Forelimb muscle (tissue), 1 donor: ENCODE measurements at regions not wholly inside any gene's neighbourhood (a gene's known extent, or its start where the extent isn't known, plus 50 kb on each side); places are given as distances from the start of the nearest gene placed in this dataset.

Experiments
- DNase-seq: peaks from one replicate; pipeline ENCODE4 v3.0.0-alpha.2; 2013; ENCODE audit warnings: low read depth

DNA sequence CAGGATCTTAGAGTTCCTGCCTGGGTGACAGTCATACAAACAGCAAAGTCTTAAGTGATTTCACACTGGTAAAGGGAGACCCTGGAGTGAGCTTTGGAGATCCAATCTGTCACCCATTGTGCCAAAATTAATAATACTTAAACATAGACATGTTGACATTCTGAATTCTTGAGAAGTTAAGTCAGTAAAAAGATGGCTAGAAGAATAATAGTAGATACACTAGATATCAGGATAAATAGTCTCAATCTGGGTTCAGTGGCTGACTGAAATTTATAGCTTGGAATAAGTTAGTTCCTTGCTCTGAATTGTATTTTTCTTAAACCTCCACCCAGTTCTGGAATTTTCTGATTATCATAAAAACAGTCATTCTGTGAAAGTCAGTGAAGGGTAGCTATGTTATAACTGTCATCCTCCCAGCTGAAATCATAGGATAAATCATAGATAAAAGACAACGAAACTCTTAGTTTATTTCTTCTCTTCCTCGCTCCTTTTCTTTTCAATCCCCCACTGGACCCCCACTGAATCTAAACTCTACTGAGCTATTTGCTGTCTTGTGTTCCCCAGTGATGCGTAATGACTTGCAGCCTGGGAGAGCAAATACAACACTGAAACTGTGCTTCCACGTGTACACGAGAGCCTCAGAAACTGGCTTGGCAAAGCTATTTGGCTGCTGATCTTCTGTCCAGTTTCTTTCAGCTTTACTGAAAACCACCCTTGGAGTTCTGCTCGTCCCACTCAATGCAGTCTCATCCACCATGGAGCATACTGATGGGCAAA is 175.4 kb upstream of the TP63 start:
- DNase-seq: no peak

DNA sequence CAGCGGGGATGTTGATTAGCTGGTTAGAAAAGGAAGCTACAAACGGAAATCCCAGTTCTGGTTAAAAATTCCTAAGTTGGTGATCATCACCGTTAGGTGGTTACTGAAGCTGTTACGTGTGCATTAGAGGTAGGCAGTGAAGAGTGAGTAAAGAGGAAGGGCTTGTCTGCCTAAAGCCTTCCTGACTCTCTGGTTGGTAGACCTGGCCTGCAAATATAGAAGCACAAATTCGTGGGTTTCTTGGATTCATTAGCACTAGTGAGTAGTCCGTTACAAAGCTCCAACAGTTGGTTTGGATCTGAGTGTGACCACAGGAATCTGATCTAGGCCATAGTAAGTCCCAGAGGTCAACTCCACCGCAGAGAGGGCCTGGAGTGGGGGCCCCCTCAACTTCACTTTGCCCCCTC is 174.0 kb upstream of the TP63 start:
- no peak for DNase-seq

DNA sequence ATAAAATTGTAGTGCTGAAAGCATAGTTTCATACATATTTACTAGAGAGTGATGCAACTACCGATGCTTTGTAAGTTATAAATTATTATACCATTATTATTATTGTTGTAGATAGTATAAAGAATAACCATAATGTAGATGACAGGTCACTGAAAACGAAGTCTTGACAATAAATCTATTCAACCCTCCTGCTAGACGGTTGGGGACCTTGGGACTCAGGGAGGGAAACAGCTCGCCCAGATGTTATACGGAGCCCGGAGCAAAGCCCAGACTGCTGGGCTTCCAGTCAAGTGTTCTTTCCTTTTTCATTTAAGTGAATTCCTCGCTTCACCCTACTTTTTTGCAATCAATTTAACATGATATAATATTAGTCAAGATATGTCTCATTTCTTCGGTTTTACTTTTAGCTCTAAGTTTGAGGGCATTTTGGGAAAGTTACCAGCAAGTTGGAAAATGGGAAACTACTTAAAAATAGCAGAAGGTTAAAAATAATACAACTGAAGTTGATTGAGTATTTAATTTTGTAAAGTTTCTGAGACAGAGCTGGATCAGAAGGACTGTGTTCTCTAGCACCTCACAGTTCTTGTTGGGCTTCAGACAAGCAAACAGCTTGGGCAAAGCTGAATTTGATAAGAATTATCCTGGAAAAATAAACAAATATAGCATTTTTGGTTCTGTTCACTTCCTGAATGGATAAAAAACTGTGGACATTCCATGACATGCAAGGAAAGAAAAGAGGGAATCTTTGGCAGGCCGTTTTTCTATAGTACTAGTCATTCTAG is 173.4 kb upstream of the TP63 start:
- DNase-seq: no peak

DNA sequence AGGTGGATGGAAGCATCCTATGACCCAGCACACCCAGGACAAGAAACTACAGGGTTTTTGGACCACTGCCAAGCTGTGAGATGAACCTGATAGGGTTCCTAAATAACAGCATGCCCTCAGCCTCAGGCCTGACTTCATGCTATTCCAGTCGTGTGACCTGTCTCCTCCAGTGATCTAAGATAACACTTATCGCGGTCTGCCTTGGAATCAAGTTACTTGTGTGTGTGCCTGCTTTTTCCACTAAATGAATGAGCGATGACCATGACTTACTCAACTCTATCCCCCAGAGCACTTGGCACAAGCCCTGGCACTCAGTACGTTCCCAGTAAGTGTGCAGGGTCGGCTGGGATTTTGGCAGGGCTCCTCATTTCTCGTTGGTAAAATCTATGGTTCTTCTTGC is 172.7 kb upstream of the TP63 start:
- no peak for DNase-seq

DNA sequence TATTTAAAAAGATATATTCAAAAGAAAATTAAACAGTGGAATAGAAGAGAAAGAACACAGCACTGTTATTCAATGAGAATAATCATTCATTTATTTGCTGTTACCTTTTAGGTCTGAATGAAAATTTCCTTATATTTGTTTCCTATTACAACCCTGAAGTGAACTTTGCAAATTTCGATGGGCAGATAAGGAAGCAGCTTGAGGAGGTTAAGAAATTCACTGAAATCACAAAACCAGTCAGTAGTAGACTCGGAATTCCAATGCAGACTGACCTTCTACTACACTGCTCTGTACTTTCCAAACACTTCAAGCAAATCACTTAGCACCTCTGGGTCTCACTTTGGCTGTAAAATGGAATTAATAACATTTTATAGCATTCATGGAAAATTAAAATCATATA is 172.0 kb upstream of the TP63 start:
- no peak for DNase-seq

DNA sequence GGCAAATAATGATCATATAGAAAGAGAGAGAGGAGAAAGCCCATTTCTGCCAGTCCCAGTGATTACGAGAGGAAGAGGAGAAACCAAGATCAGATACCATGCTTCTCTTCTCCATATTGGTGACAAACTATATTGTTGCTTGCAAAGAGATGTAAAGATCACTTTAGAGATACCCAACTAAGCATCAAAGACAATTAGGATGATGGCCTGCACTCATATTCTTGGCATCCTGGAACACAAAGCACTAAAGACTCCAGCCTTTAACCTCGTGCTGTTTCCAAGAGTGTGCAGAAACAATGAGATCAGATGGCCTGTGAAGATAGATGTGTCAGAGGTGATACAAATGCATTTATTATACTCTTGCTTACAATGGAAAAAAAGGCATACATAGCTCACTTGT is 170.7 kb upstream of the TP63 start:
- no peak for DNase-seq

DNA sequence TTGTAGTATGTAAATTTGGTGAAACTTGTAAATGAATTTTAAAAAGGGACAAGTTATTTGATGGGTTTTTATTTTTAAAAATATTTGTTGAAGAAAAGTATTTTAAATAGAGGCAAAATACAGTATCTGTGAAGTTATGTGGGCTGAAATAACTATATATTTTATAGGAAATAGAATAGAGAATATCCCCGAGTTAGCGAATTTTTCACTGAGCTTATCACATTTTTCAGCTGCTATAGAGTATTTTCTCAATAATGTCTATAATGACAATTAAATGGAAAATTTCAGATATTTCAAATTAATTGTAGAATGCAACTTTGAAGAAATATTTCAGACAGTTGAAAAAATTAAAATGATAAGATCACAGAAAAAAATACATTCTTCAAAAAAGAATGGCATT is 166.4 kb upstream of the TP63 start:
- no peak for DNase-seq

DNA sequence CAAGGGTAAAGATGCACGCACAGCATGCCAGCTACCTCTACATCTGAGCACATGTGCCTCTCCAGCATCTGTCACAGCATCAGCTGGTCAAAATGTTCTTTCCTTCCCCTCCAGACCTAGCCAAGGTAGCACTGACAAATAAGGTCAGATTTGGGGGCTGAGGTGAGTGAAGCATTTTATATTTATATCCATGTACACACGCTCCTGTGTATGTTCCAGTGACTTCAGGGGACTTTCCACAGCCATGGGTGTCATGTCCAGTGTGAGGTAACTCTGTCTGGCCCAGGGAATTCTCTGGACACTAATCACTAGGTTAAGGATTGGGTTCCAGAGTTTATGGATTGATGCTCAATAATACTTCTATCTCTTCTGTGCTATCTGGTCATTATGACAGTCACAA is 165.2 kb upstream of the TP63 start:
- DNase-seq: no peak

DNA sequence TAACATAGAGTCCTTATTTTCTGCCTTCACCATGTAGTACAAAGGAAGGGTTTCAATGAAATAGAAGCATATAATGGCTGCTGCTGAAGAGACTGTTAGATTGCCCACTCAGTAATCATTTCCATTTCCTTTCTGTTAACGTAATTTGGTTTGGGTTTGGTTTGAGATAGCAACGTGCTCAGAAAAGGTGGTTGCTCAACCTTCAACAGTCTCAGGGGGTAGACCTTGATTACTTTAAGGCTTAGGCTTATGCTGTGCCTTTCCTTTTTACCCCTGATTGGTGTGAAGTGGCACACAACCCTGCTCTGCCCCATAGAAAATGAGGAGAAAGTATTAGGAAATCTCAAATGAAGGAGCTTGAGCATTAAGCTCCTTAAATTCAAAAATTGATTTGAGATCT is 163.7 kb upstream of the TP63 start:
- no peak for DNase-seq

DNA sequence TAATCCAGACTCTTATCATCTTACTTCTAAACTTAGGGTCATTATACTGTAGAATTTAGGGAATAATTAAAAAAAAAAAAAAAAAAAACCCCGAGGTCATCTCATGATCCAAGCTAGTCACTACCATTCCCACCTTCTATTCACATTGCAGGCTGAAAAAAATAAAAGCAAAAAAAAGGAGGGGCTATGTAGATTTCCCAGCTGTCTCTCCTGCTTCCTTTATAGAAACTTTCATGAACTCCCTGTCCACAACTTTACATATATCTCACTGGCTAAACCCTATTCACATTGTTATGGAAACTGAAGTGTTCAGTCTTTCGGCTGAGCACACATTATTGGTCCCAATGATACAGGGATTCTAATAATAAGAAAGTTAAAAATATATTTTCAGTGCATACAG is 156.2 kb upstream of the TP63 start:
- DNase-seq: no peak

DNA sequence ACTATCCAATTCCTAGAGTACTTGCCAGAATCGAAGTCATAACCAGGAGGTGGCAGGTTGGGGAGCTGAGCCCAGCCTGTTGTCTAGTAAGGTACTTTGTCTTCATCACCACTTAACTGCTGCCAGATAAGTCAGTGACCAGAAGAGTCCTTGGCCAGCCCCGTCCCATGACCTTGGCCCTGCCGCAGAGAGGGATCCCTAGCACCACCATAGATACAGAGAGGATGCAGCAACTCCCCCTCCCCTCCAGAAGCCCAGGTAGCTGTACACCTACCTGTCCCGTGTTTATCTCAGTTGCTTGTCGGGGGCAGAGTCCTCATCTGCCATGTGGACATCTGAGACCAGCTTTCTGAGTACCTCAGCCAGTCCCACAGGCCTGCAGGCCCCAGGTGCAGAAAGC is 153.6 kb upstream of the TP63 start:
- DNase-seq: no peak

DNA sequence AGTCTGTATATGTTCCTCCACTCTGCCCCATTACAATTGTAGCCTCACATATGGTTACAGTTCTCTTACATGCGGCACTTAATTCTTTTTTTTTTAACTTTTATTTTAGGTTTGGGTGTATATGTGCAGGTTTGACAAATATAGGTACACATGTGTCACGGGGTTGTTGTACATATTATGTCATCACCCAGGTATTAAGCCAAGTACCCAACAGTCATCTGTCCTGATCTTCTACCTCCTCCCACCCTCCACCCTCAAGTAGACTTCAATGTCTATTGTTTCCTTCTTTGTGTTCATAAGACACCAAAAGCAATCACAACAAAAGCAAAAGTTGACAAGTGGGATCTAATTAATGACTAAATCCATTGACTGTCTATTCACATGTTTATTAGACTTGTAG is 144.6 kb upstream of the TP63 start:
- DNase-seq: no peak

DNA sequence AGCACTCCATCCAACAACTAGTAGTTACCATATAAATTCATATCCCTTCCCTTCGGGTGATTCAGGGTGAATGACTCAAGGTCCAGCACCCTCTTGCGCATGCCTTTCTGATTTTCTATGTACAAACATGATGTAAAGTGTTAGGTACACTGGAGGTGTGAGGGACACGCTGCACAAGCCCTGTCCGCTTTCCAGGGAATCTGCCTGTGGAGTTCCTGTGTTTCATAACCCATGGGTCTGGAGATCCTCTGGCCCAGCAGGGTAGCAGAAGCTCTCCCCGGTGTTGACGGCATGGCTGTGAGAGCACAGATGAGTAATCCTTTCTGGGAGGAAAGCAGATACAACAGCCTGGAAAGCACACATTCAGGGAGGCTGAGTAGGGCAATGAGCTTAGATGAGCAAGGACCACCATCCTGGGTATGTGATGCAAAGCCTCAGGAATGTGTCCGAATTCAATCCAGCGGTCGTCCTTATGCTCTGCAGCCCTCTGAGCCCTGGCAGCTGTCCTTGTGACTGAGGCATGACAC is 142.9 kb upstream of the TP63 start:
- DNase-seq: no peak

DNA sequence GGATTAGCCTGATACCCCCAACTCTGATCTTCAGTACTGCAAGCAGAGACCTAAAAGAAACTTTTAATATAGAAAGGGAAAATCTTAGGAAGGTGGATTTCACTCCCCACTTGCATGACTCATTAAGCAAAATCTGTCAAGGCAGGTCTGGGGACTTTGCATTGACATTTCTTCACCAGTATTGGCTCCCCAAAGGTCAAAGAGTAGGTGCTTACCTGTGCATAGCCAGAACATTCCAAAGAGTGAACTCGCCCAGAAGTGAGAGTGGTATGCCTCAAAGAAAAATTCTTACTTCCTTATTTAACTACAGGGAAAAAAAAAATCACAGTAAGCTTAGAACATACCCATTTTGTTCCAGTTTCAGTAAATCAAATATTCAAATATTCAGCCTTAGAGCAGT is 140.9 kb upstream of the TP63 start:
- DNase-seq: no peak

DNA sequence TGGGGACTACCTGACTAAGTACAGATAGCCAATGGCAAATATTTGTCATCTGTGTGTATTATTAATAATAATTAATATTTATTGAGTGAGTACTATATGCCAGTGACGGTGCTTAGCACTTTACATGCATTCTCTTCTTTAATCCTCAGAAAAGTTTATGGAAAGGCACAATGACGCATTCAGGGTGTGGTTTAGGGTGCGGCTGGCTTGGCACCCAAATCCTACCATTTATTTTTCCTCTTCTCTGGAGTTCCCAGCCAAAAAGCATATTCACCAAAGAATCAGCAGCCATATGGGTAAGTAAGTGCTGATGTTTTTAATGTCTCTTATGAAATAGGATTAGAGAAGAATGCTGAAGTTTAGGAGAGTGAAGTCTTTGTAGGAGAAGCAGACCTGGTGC is 140.4 kb upstream of the TP63 start:
- DNase-seq: no peak

DNA sequence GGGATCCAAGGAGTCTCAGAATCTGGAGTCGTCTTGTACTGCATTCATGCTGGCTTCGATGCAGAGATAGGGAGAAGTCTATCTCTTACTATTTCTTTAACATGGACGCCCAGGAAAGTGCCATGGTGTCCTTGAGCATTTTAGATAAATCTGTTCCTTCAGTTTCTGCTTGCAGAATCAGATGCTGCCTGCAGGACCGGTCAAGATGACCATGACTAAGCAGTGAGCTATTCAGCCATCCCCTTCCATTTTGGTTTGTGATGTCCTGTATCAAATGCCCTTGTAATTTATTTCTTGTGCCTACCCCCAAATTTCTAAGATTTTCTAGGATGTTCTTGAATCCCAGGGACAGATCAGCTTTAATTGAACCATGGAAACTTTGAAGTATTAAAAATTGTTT is 139.4 kb upstream of the TP63 start:
- no peak for DNase-seq

DNA sequence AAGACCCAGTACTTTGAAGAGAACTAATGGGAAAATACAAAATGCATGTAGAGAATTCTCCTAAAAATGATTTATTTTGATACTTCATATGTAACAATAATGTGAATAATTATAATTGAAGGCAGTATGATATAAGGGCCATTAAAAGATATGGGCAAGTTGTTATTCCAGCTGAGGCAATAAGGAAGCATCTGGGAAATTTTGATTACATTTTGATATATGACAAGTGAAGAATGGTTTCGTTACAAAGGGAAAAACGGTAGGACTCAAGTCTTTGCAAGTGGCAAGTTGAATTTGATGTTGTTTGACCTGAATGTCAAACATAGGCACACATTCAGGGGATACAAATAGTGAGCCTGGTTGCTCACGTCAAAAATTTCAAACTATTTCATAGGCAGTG is 137.9 kb upstream of the TP63 start:
- DNase-seq: no peak

DNA sequence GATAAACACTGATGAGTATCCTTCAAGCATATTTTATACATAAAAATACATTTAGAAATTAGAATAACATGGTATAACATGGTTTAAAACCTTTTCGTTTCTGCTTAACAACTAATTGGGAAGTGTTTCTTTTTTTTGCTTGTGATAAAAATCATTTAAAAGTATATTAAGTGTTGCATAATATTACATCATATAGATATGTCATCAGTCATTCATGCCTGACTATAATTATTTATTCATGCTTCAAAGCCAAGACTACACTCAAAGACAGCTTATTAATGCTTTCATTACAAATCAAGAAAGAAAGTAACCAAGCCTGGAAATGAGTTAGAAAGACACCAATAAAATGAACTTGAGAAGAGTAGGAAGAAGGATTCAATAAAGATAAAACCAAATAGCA is 136.6 kb upstream of the TP63 start:
- no peak for DNase-seq

DNA sequence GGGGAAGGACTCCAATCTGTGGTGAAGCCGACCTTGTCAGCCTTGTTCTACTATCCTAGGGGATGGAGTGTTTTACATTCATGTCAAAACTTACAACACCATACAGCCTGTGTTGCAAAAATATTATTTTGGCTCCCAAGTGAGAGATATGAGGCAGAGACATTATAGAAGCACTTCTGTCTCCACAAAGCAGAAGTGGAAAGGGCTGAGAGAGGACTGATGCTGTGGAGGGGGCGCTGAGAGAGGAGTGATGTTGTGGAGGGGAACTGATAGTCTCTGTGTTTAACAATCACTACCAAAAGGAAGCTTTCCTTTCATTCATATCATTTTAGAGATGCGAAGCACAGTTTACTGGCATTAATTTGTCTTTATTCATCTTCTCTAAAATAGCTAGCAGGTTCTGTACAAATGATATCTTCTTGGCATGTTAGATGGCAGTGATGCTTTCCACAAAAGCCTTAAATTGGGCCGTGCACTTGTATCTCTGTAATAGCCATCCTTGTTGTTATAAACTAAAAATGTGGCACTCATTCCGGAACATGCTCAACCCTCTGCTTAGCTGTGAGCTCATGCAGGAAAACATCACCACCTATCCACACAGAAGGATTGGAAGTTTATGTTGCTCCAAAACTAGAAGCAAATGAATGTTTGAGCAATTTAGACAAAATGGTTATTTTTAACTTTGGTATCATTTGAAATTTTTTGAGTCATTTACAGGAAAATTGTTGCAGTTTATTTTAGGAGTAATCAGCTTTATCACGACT is 134.6 kb upstream of the TP63 start:
- no peak for DNase-seq

DNA sequence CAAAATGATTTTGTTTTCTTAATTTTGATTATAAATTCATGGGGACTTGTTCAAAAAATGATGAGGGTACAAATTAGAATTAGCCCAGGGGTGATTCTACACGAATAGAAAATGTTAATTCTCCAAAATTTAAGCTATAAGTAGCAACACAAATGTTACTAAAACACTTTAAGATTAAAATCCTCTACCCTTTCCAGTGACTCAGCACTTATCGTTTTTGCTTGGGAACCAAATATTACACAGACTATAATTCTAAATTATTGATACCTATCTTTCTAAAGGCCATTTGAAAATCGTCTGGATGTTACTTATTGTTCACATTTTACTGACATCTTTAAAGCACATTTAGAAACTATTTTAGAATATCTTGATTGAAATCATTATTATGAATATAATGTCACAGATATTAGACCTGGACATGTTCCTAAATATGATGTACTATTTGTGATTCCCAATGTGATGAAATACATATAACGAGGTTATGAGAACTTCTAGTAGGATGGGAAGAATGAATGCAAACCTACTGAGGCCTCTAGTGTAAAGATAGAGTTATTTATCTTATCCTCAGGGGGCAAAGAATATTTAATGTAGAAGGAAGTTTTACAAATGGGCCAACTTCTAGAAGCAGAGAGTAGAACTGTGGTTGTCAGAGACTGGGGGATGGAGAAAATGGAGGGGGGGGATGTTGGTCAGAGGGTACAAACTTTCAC is 132.0 kb upstream of the TP63 start:
- DNase-seq: no peak

DNA sequence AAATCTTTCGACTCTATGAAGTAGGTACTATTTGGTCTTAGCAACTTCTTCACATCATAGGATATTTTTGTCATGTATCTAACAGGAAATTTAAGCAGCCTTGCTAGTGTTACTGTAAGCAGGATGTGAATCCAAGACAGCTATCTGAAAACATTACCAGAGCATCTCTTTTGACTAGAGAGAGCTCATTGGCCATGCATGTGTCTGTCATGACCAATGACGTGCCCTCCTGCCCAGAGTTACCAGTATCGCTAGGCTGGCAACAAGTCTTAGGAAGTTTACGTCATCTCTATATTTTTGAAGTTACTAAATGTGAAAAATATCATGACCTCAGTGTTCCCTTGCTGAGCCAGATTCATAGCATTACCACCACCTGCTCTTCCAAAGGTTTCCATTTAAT is 130.9 kb upstream of the TP63 start:
- no peak for DNase-seq
